ENCODE measurements at regions not wholly inside any gene's neighbourhood (a gene's known extent, or its start where the extent isn't known, plus 50 kb on each side); places are given as distances from the start of the nearest gene placed in this dataset.

DNA sequence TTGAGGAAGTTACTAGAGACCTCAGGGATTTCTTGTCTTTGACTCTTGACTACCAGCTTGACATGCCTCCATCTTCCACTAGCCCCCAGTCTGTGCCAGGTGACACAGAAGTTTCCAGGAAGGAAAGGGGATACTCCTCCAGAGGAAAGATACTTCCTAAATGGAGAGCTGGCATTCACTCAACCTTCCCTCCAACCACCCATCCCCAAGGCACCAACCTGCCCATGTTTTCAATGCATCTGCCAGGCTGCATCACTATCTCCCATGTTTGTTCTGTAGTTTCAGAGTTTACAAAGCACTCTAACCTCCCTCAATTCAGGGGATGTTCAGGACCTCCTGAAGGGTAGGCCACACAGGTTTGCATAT is 198.4 kb upstream of the LPP start:
- TF ChIP-seq CTCF (conservative IDR thresholded peaks at IDR 0.05) (no peak), EZH2 (IDR thresholded peaks at IDR 0.05; ENCODE audit: low read depth) (no peak)

All from PC-9 (cell line).